GM23338 (cell line): ENCODE measurements at regions not wholly inside any gene's neighbourhood (a gene's known extent, or its start where the extent isn't known, plus 50 kb on each side); places are given as distances from the start of the nearest gene placed in this dataset.

Experiments used
- ATAC-seq: fragments of 200-7000 bp; cut with Tn5 transposase; 3 replicates; pipeline ENCODE4 v1.9.1; 2020
- DNase-seq: peaks from one replicate; pipeline ENCODE4 v3.0.0-alpha.2; 2015; ENCODE audit warnings: low spot score
- H2AFZ ChIP-seq: fragments of 200-600 bp; sonication (generic); 2 replicates; pipeline ENCODE4 v1.8.0; 2016; ENCODE audit warnings: antibody characterized with exemption, mild to moderate bottlenecking, moderate library complexity
- H3F3A ChIP-seq: fragments of 200-600 bp; sonication (generic); replicated peaks from 2 replicates; pipeline ENCODE4 v1.8.0; 2017; ENCODE audit warnings: antibody characterized with exemption, mixed run types, low read depth
- H3K27ac ChIP-seq: fragments of 200-600 bp; sonication (generic); 2 replicates; pipeline ENCODE4 v1.6.1; 2016; ENCODE audit warnings: low read depth
- H3K27me3 ChIP-seq: fragments of 200-600 bp; sonication (generic); 2 replicates; pipeline ENCODE4 v1.8.0; 2016; ENCODE audit warnings: mild to moderate bottlenecking, mixed run types, moderate library complexity; ENCODE audit not compliant: insufficient read depth
- H3K36me3 ChIP-seq: fragments of 200-600 bp; sonication (generic); 2 replicates; pipeline ENCODE4 v1.8.0; 2016; ENCODE audit warnings: mild to moderate bottlenecking; ENCODE audit not compliant: insufficient read depth
- H3K4me1 ChIP-seq: fragments of 200-600 bp; sonication (generic); 2 replicates; pipeline ENCODE4 v1.8.0; 2016; ENCODE audit warnings: mild to moderate bottlenecking, moderate library complexity; ENCODE audit not compliant: insufficient read depth
- H3K4me2 ChIP-seq: fragments of 200-600 bp; sonication (generic); 2 replicates; pipeline ENCODE4 v1.7.1; 2017; ENCODE audit warnings: mixed run types
- H3K4me3 ChIP-seq: fragments of 200-600 bp; sonication (generic); 2 replicates; pipeline ENCODE4 v1.6.1; 2016; ENCODE audit warnings: mixed run types
- H3K79me2 ChIP-seq: fragments of 200-600 bp; sonication (generic); replicated peaks from 2 replicates; pipeline ENCODE4 v1.8.0; 2017; ENCODE audit warnings: mild to moderate bottlenecking; ENCODE audit not compliant: insufficient read depth
- H3K9me2 ChIP-seq: fragments of 200-600 bp; sonication (generic); 2 replicates; pipeline ENCODE4 v1.8.0; 2017; ENCODE audit not compliant: insufficient read depth
- H4K20me1 ChIP-seq: fragments of 200-600 bp; sonication (generic); replicated peaks from 2 replicates; pipeline ENCODE4 v1.8.0; 2017; ENCODE audit warnings: mild to moderate bottlenecking; ENCODE audit not compliant: insufficient read depth
- H3K27ac Mint-ChIP-seq: 2 replicates; pipeline ENCODE4 v1.8.0; 2020; ENCODE audit warnings: inconsistent platforms, mild to moderate bottlenecking, moderate library complexity, mixed read lengths
- H3K27me3 Mint-ChIP-seq: 3 replicates; pipeline ENCODE4 v1.8.0; 2022; ENCODE audit warnings: low read depth, mild to moderate bottlenecking, moderate library complexity, mixed read lengths, inconsistent platforms; ENCODE audit not compliant: insufficient read depth, poor library complexity
- H3K36me3 Mint-ChIP-seq: 3 replicates; pipeline ENCODE4 v1.8.0; 2021; ENCODE audit warnings: low read depth, mild to moderate bottlenecking, inconsistent platforms, moderate library complexity, mixed read lengths
- H3K4me1 Mint-ChIP-seq: 3 replicates; pipeline ENCODE4 v1.8.0; 2020; ENCODE audit warnings: mild to moderate bottlenecking, inconsistent platforms, mixed read lengths
- H3K4me3 Mint-ChIP-seq: 3 replicates; pipeline ENCODE4 v1.8.0; 2021; ENCODE audit warnings: moderate library complexity, mild to moderate bottlenecking, inconsistent platforms, mixed read lengths
- H3K9me3 Mint-ChIP-seq: 3 replicates; pipeline ENCODE4 v1.8.0; 2020; ENCODE audit warnings: moderate library complexity, mild to moderate bottlenecking, inconsistent platforms, mixed read lengths
- CTCF ChIP-seq, 2 experiments: fragments of 200-600 bp in 1 of 2; sonication (generic) in 1 of 2; conservative IDR thresholded peaks; 2 replicates each; pipeline versions ENCODE4 v1.5.1 to v1.6.1; 2016 to 2017; ENCODE audit warnings: antibody characterized with exemption in 2 of 2, low read depth in 2 of 2, mild to moderate bottlenecking in 2 of 2, moderate library complexity in 1 of 2
- ETS1 ChIP-seq: IDR thresholded peaks from 2 replicates; pipeline ENCODE4 v1.6.1; 2016; ENCODE audit warnings: antibody characterized with exemption
- EZH2 ChIP-seq: fragments of 200-600 bp; sonication (generic); IDR thresholded peaks from one replicate; pipeline ENCODE4 v1.8.0; 2017; ENCODE audit warnings: antibody characterized with exemption, mild to moderate bottlenecking, low read depth; ENCODE audit not compliant: unreplicated experiment
- EZH2phosphoT487 ChIP-seq: fragments of 200-600 bp; sonication (generic); IDR thresholded peaks from one replicate; pipeline ENCODE4 v1.8.1; 2018; ENCODE audit warnings: antibody characterized with exemption; ENCODE audit not compliant: unreplicated experiment
- JUNB ChIP-seq: IDR thresholded peaks from one replicate; pipeline ENCODE4 v1.6.1; 2016; ENCODE audit warnings: antibody characterized with exemption; ENCODE audit not compliant: unreplicated experiment
- NANOG ChIP-seq: IDR thresholded peaks from 2 replicates; pipeline ENCODE4 v1.6.1; 2016; ENCODE audit warnings: antibody characterized with exemption, borderline replicate concordance
- REST ChIP-seq: IDR thresholded peaks from one replicate; pipeline ENCODE4 v1.6.1; 2018; ENCODE audit warnings: antibody characterized with exemption; ENCODE audit not compliant: unreplicated experiment
- ZNF114 ChIP-seq: fragments of 250-450 bp; sonication (Bioruptor Pico); IDR thresholded peaks from 2 replicates; pipeline ENCODE4 v1.5.0; 2020; ENCODE audit warnings: mild to moderate bottlenecking, moderate library complexity
- ZNF331 ChIP-seq: fragments of 250-450 bp; sonication (Bioruptor Pico); IDR thresholded peaks from 2 replicates; pipeline ENCODE4 v1.5.0; 2020; ENCODE audit warnings: low read depth, mild to moderate bottlenecking, moderate library complexity
- ZNF462 ChIP-seq: fragments of 250-450 bp; sonication (Bioruptor Pico); IDR thresholded peaks from 2 replicates; pipeline ENCODE4 v1.5.0; 2020; ENCODE audit warnings: mild to moderate bottlenecking, moderate library complexity

GRCh38 chr10:36263871-36264270 is 621.8 kb upstream of the FZD8 start (continued):
- TF ChIP-seq ZNF462 (CRISPR knock-in tag) = no peak
- TF ChIP-seq NANOG = no peak
- no peak for TF ChIP-seq ETS1
- TF ChIP-seq JUNB = no peak
- no peak for TF ChIP-seq EZH2

- H3K27ac ChIP-seq = no peak overlapping the region
- DNase-seq (no peak), ATAC-seq (no peak)
- H3K9me3 Mint-ChIP-seq = no peaks in the 10 kb centered on the region
- H3K4me1 ChIP-seq = no peaks in the 10 kb centered on the region
- H3K4me3 Mint-ChIP-seq = no peak overlapping the region
- H3K27ac Mint-ChIP-seq = no peak overlapping the region
- no peaks in the 10 kb centered on the region for H3K27me3 Mint-ChIP-seq
- no peaks in the 10 kb centered on the region for H3F3A ChIP-seq
- no peaks in the 10 kb centered on the region for H3K36me3 ChIP-seq
- H3K4me2 ChIP-seq = no peak overlapping the region
- H3K27me3 ChIP-seq = no peaks in the 10 kb centered on the region
- H4K20me1 ChIP-seq = no peaks in the 10 kb centered on the region
- H3K4me1 Mint-ChIP-seq = no peaks in the 10 kb centered on the region
- H2AFZ ChIP-seq = no peak overlapping the region
- no peak overlapping the region for H3K4me3 ChIP-seq
- no peaks in the 10 kb centered on the region for H3K36me3 Mint-ChIP-seq
- H3K79me2 ChIP-seq = no peaks in the 10 kb centered on the region
- H3K9me2 ChIP-seq = no peaks in the 10 kb centered on the region; the same call in 1 of the 2 replicates
- TF ChIP-seq REST (no peak), ETS1 (no peak), ZNF114 (no peak), ZNF331 (CRISPR knock-in tag) (no peak), CTCF (conservative IDR thresholded peaks at IDR 0.05; ENCODE audit: low read depth in 2 of 2) (no peak), EZH2phosphoT487 (no peak)
Observed at GRCh38 chr10:36256948-36257356, 614.9 kb upstream of the FZD8 start.
